T-cell (primary cell): ENCODE measurements at regions not wholly inside any gene's neighbourhood (a gene's known extent, or its start where the extent isn't known, plus 50 kb on each side); places are given as distances from the start of the nearest gene placed in this dataset.

Experiments used
- ATAC-seq, 4 experiments: fragments of 200-7000 bp in 3 of 4; fragments of 150-1000 bp in 1 of 4; cut with Tn5 transposase; replicated peaks in 1 of 4; 1 replicate in 3 of 4; 2 replicates in 1 of 4; pipeline ENCODE4 v1.10.0; 2021; ENCODE audit warnings: moderate library complexity in 3 of 4, mild to moderate bottlenecking in 2 of 4, moderate number of reproducible peaks in 1 of 4
- CTCF ChIA-PET, 2 donors: fragments of 300-600 bp; sonication (Branson Sonifier 250); formaldehyde crosslinking; loops; one replicate each; lab custom pipeline; 2022; ENCODE audit warnings: antibody characterized with exemption in 2 of 2; lab: Charles Lee
- POLR2A ChIA-PET, 2 donors: fragments of 300-600 bp; sonication (Branson Sonifier 250); formaldehyde crosslinking; loops; one replicate each; lab custom pipeline; 2022; ENCODE audit warnings: antibody characterized with exemption in 2 of 2; lab: Charles Lee
- DNase-seq, 35 experiments: peaks; one replicate each; pipeline versions ENCODE4 v3.0.0 to v3.0.0-alpha.2; 2013 to 2023
- H3K27ac ChIP-seq: one replicate; pipeline ENCODE4 v1.5.1; 2013; ENCODE audit warnings: low read length
- H3K27me3 ChIP-seq, 2 experiments: replicated peaks in 1 of 2; 1 replicate in 1 of 2; 2 replicates in 1 of 2; pipeline versions ENCODE4 v1.6.1 to v1.7.0; 2013; ENCODE audit warnings: low read length in 1 of 2, mixed read lengths in 1 of 2; ENCODE audit not compliant: control insufficient read depth in 2 of 2, insufficient read depth in 2 of 2; ENCODE audit errors: extremely low read depth in 1 of 2
- H3K36me3 ChIP-seq, 2 donors: 1 replicate in 1 of 2; 2 replicates in 1 of 2; pipeline versions ENCODE4 v1.6.1 to v1.7.0; 2013; ENCODE audit warnings: low read length in 1 of 2; ENCODE audit not compliant: control insufficient read depth in 2 of 2, insufficient read depth in 1 of 2; ENCODE audit errors: extremely low read depth in 1 of 2
- H3K4me1 ChIP-seq, 2 experiments: 1 replicate in 1 of 2; 2 replicates in 1 of 2; pipeline versions ENCODE4 v1.6.1 to v1.7.0; 2013; ENCODE audit warnings: low read length in 2 of 2, mixed read lengths in 1 of 2; ENCODE audit not compliant: insufficient read depth in 2 of 2, control insufficient read depth in 1 of 2; ENCODE audit errors: extremely low read depth in 1 of 2
- H3K4me3 ChIP-seq, 2 donors: 1 replicate in 1 of 2; 2 replicates in 1 of 2; pipeline versions ENCODE4 v1.5.1 to v1.7.0; 2013; ENCODE audit warnings: mild to moderate bottlenecking in 2 of 2, low read length in 1 of 2, moderate library complexity in 1 of 2; ENCODE audit not compliant: control insufficient read depth in 1 of 2; ENCODE audit errors: extremely low read depth in 1 of 2
- H3K9me3 ChIP-seq: 2 replicates; pipeline ENCODE4 v1.7.0; 2013
- H3K27ac Mint-ChIP-seq, 2 donors: one replicate each; pipeline ENCODE4 v1.8.0; 2020 to 2021; ENCODE audit warnings: mild to moderate bottlenecking in 2 of 2, mixed read lengths in 2 of 2
- H3K27me3 Mint-ChIP-seq, 2 donors: one replicate each; pipeline ENCODE4 v1.8.0; 2021 to 2022; ENCODE audit warnings: mixed read lengths in 2 of 2
- H3K36me3 Mint-ChIP-seq: one replicate; pipeline ENCODE4 v1.8.0; 2021; ENCODE audit warnings: mixed read lengths
- H3K4me1 Mint-ChIP-seq, 3 donors: one replicate each; pipeline ENCODE4 v1.8.0; 2020 to 2022; ENCODE audit warnings: mixed read lengths in 3 of 3, mild to moderate bottlenecking in 1 of 3
- H3K4me3 Mint-ChIP-seq, 3 donors: one replicate each; pipeline ENCODE4 v1.8.0; 2020 to 2022; ENCODE audit warnings: mild to moderate bottlenecking in 3 of 3, mixed read lengths in 3 of 3, moderate library complexity in 3 of 3
- H3K9me3 Mint-ChIP-seq, 3 donors: one replicate each; pipeline ENCODE4 v1.8.0; 2020 to 2022; ENCODE audit warnings: mixed read lengths in 3 of 3
- WGBS: methylation state at CpG from one replicate; pipeline ENCODE4 v1.1.5; 2013; ENCODE audit warnings: missing lambda C conversion rate; ENCODE audit not compliant: insufficient coverage; 5-methylcytosine and 5-hydroxymethylcytosine counted together

GRCh38 chr1:97006044-97006661, 284.6 kb downstream of the PTBP2 start:
- CTCF ChIA-PET, result no interaction called here
- no peaks in the 10 kb centered on the region for H3K4me1 ChIP-seq
- POLR2A ChIA-PET, result interaction anchor here in 1 of 2 donors (0.6 kb wide), 1 partner anchor 513 kb away, joined by 3 read pairs; no protein-coding TSS in a partner anchor
- H3K27ac ChIP-seq, result no peak overlapping the region
- H3K4me3 ChIP-seq, result no peak overlapping the region
- 93% methylated on average over 5 of the region's 7 CpGs for WGBS
- no peaks in the 10 kb centered on the region for H3K9me3 Mint-ChIP-seq
- H3K27me3 ChIP-seq, result no peaks in the 10 kb centered on the region
- DNase-seq (no peak), ATAC-seq (no peak)
- no peaks in the 10 kb centered on the region for H3K36me3 ChIP-seq
- H3K36me3 Mint-ChIP-seq, result no peaks in the 10 kb centered on the region
- H3K27me3 Mint-ChIP-seq, result peaks cover 2 to 10% of the 10 kb centered on the region in 2 donors
- no peaks in the 10 kb centered on the region for H3K9me3 ChIP-seq
- H3K4me3 Mint-ChIP-seq, result no peak overlapping the region
- H3K4me1 Mint-ChIP-seq, result no peaks in the 10 kb centered on the region
- H3K27ac Mint-ChIP-seq, result no peak overlapping the region

- no peaks in the 10 kb centered on the region for H3K36me3 ChIP-seq
- no peak overlapping the region for H3K4me3 ChIP-seq
- H3K27ac Mint-ChIP-seq, result no peak overlapping the region
- H3K27me3 Mint-ChIP-seq, result peaks cover 2 to 7% of the 10 kb centered on the region in 2 donors
- no peaks in the 10 kb centered on the region for H3K9me3 ChIP-seq
- H3K27ac ChIP-seq, result no peak overlapping the region
- H3K27me3 ChIP-seq, result no peaks in the 10 kb centered on the region
- ATAC-seq, result no peak
- no peaks in the 10 kb centered on the region for H3K9me3 Mint-ChIP-seq
- no peaks in the 10 kb centered on the region for H3K4me1 ChIP-seq
- no peaks in the 10 kb centered on the region for H3K4me1 Mint-ChIP-seq
- no peak overlapping the region for H3K4me3 Mint-ChIP-seq
- POLR2A ChIA-PET, result no interaction called here
- CTCF ChIA-PET, result no interaction called here
- H3K36me3 Mint-ChIP-seq, result no peaks in the 10 kb centered on the region
- DNase-seq, result no peak
Observed at GRCh38 chr1:97007840-97008604, 286.4 kb downstream of the PTBP2 start.

- Mint-ChIP-seq H3K27ac (no peak overlapping the region), H3K4me1 (no peaks in the 10 kb centered on the region), H3K27me3 (peaks cover 2 to 3% of the 10 kb centered on the region in 2 donors)
Observed at GRCh38 chr1:97010566-97011264, 289.1 kb downstream of the PTBP2 start.

GRCh38 chr1:97013136-97013535, 291.6 kb downstream of the PTBP2 start:
- ChIA-PET CTCF (no interaction called here), POLR2A (no interaction called here)
- Histone ChIP-seq H3K4me1 (no peaks in the 10 kb centered on the region), H3K9me3 (no peaks in the 10 kb centered on the region), H3K36me3 (no peaks in the 10 kb centered on the region), H3K27ac (no peak overlapping the region), H3K4me3 (no peak overlapping the region), H3K27me3 (no peaks in the 10 kb centered on the region)
- ATAC-seq, result no peak
- Mint-ChIP-seq H3K27me3 (peaks cover 2 to 3% of the 10 kb centered on the region in 2 donors), H3K9me3 (no peaks in the 10 kb centered on the region), H3K4me3 (no peak overlapping the region), H3K4me1 (no peaks in the 10 kb centered on the region), H3K36me3 (no peaks in the 10 kb centered on the region), H3K27ac (no peak overlapping the region)
- no CpG with 5 or more reads among the region's 2 CpGs for WGBS
- DNase-seq, result no peak

More at GRCh38 chr1:97010566-97011264, 289.1 kb downstream of the PTBP2 start:
- ATAC-seq (no peak), DNase-seq (no peak)
- no peak overlapping the region for H3K4me3 ChIP-seq
- H3K36me3 ChIP-seq, result no peaks in the 10 kb centered on the region
- H3K4me1 ChIP-seq, result no peaks in the 10 kb centered on the region
- CTCF ChIA-PET, result no interaction called here
- H3K27ac ChIP-seq, result no peak overlapping the region
- WGBS, result 80% methylated on average over 1 of the region's 5 CpGs
- POLR2A ChIA-PET, result no interaction called here
- Mint-ChIP-seq H3K9me3 (no peaks in the 10 kb centered on the region), H3K4me3 (no peak overlapping the region), H3K36me3 (no peaks in the 10 kb centered on the region)
- H3K27me3 ChIP-seq, result no peaks in the 10 kb centered on the region
- H3K9me3 ChIP-seq, result no peaks in the 10 kb centered on the region

- no peak overlapping the region for H3K4me3 ChIP-seq
- no CpG with 5 or more reads among the region's 1 CpG for WGBS
- POLR2A ChIA-PET, result no interaction called here
- ATAC-seq (no peak), DNase-seq (no peak)
- CTCF ChIA-PET, result interaction anchor here in 1 of 2 donors (0.5 kb wide), 1 partner anchor 19 kb away, joined by 3 read pairs; no protein-coding TSS in a partner anchor
- Mint-ChIP-seq H3K27ac (no peak overlapping the region), H3K4me3 (no peak overlapping the region), H3K4me1 (no peaks in the 10 kb centered on the region), H3K36me3 (no peaks in the 10 kb centered on the region), H3K27me3 (peaks cover 3 to 4% of the 10 kb centered on the region in 2 donors), H3K9me3 (no peaks in the 10 kb centered on the region)
- no peak overlapping the region for H3K27ac ChIP-seq
- H3K27me3 ChIP-seq, result no peaks in the 10 kb centered on the region
- no peaks in the 10 kb centered on the region for H3K36me3 ChIP-seq
- no peaks in the 10 kb centered on the region for H3K4me1 ChIP-seq
- no peaks in the 10 kb centered on the region for H3K9me3 ChIP-seq
Observed at GRCh38 chr1:97013941-97014340, 292.4 kb downstream of the PTBP2 start.

GRCh38 chr1:97014426-97014825, 292.8 kb downstream of the PTBP2 start:
- ChIA-PET CTCF (interaction anchor here in 1 of 2 donors (0.5 kb wide), 1 partner anchor 20 kb away, joined by 3 read pairs; no protein-coding TSS in a partner anchor), POLR2A (no interaction called here)
- no CpG with 5 or more reads among the region's 1 CpG for WGBS
- Mint-ChIP-seq H3K27ac (no peak overlapping the region), H3K27me3 (peaks cover 6 to 7% of the 10 kb centered on the region in 2 donors), H3K9me3 (no peaks in the 10 kb centered on the region), H3K4me3 (no peak overlapping the region), H3K4me1 (no peaks in the 10 kb centered on the region), H3K36me3 (no peaks in the 10 kb centered on the region)
- H3K27me3 ChIP-seq, result no peaks in the 10 kb centered on the region
- H3K4me3 ChIP-seq, result no peak overlapping the region
- H3K4me1 ChIP-seq, result no peaks in the 10 kb centered on the region
- H3K36me3 ChIP-seq, result no peaks in the 10 kb centered on the region
- H3K9me3 ChIP-seq, result no peaks in the 10 kb centered on the region
- no peak overlapping the region for H3K27ac ChIP-seq
- DNase-seq (no peak), ATAC-seq (no peak)
